Inferior parietal cortex (tissue), 1 donor: ENCODE measurements at regions not wholly inside any gene's neighbourhood (a gene's known extent, or its start where the extent isn't known, plus 50 kb on each side); places are given as distances from the start of the nearest gene placed in this dataset.
"Not testable (repeated sequence)": the region's sequence is repeated elsewhere in the genome, so short reads cannot be mapped to it uniquely, and the experiment has no call there.

Source experiments
- DNase-seq: peaks from one replicate; pipeline ENCODE4 v3.0.0-alpha.2; 2016; ENCODE audit errors: extremely low spot score

GRCh38 chr1:188164459-188164858, 1335.7 kb downstream of the PLA2G4A start:
- DNase-seq, result no peak

- DNase-seq, result no peak
These were observed 1337.9 kb downstream of the PLA2G4A start for GRCh38 chr1:188166654-188167053.

- DNase-seq, result no peak
These were observed 1341.2 kb downstream of the PLA2G4A start for GRCh38 chr1:188169971-188170370.

GRCh38 chr1:188170411-188170810, 1341.7 kb downstream of the PLA2G4A start:
- DNase-seq, result no peak

GRCh38 chr1:188170935-188171334, 1342.2 kb downstream of the PLA2G4A start:
- DNase-seq, result no peak

GRCh38 chr1:188182063-188182462, 1353.3 kb downstream of the PLA2G4A start:
- DNase-seq, result not testable (repeated sequence)

- no peak for DNase-seq
These were observed 1359.6 kb downstream of the PLA2G4A start for GRCh38 chr1:188188317-188188716.

- no peak for DNase-seq
These were observed 1366.2 kb downstream of the PLA2G4A start for GRCh38 chr1:188194916-188195315.

- DNase-seq, result no peak
These were observed 1389.5 kb downstream of the PLA2G4A start for GRCh38 chr1:188218289-188218688.

GRCh38 chr1:188220051-188220450, 1391.3 kb downstream of the PLA2G4A start:
- no peak for DNase-seq

GRCh38 chr1:188224263-188224662, 1395.5 kb downstream of the PLA2G4A start:
- DNase-seq, result no peak

GRCh38 chr1:188225975-188226374, 1397.2 kb downstream of the PLA2G4A start:
- no peak for DNase-seq

- DNase-seq, result no peak
These were observed 1399.9 kb downstream of the PLA2G4A start for GRCh38 chr1:188228623-188229022.

- no peak for DNase-seq
These were observed 1409.0 kb downstream of the PLA2G4A start for GRCh38 chr1:188237573-188238348.

- no peak for DNase-seq
These were observed 1412.1 kb downstream of the PLA2G4A start for GRCh38 chr1:188240772-188241406.

- DNase-seq, result no peak
These were observed 1412.9 kb downstream of the PLA2G4A start for GRCh38 chr1:188241629-188242028.

- no peak for DNase-seq
These were observed 1414.7 kb downstream of the PLA2G4A start for GRCh38 chr1:188243456-188243855.

- DNase-seq, result no peak
These were observed 1415.9 kb downstream of the PLA2G4A start for GRCh38 chr1:188244681-188245080.

GRCh38 chr1:188247255-188247654, 1418.5 kb downstream of the PLA2G4A start:
- DNase-seq, result no peak

- no peak for DNase-seq
These were observed 1421.1 kb downstream of the PLA2G4A start for GRCh38 chr1:188249811-188250210.

GRCh38 chr1:188251036-188251435, 1422.3 kb downstream of the PLA2G4A start:
- no peak for DNase-seq

GRCh38 chr1:188261849-188262248, 1433.1 kb downstream of the PLA2G4A start:
- DNase-seq, result no peak

GRCh38 chr1:188269956-188270355, 1441.2 kb downstream of the PLA2G4A start:
- DNase-seq, result no peak
